ENCODE measurements at regions not wholly inside any gene's neighbourhood (a gene's known extent, or its start where the extent isn't known, plus 50 kb on each side); places are given as distances from the start of the nearest gene placed in this dataset.
"Not testable (repeated sequence)": the region's sequence is repeated elsewhere in the genome, so short reads cannot be mapped to it uniquely, and the experiment has no call there.

GRCh38 chr11:91591021-91591420 is 633.6 kb upstream of the FAT3 start:
- DNase-seq, result no peak

- no peak for DNase-seq
These were observed 637.5 kb upstream of the FAT3 start for GRCh38 chr11:91587131-91587530.

- DNase-seq, result no peak
These were observed 639.4 kb upstream of the FAT3 start for GRCh38 chr11:91585035-91585801.

GRCh38 chr11:91563176-91563575 is 661.4 kb upstream of the FAT3 start:
- no peak for DNase-seq

- DNase-seq, result no peak
These were observed 664.2 kb upstream of the FAT3 start for GRCh38 chr11:91560434-91560833.

- no peak for DNase-seq
These were observed 686.6 kb upstream of the FAT3 start for GRCh38 chr11:91538065-91538464.

- no peak for DNase-seq
These were observed 688.3 kb upstream of the FAT3 start for GRCh38 chr11:91536366-91536765.

GRCh38 chr11:91528965-91529364 is 695.7 kb upstream of the FAT3 start:
- DNase-seq, result no peak

GRCh38 chr11:91527380-91528030 is 697.1 kb upstream of the FAT3 start:
- no peak for DNase-seq

- no peak for DNase-seq
These were observed 710.9 kb upstream of the FAT3 start for GRCh38 chr11:91513734-91514133.

GRCh38 chr11:91497847-91498246 is 726.8 kb upstream of the FAT3 start:
- DNase-seq, result no peak

GRCh38 chr11:91495837-91496236 is 728.8 kb upstream of the FAT3 start:
- DNase-seq, result no peak

GRCh38 chr11:91489989-91490388 is 734.6 kb upstream of the FAT3 start:
- no peak for DNase-seq

- DNase-seq, result not testable (repeated sequence)
These were observed 740.7 kb upstream of the FAT3 start for GRCh38 chr11:91483956-91484355.

- not testable (repeated sequence) for DNase-seq
These were observed 742.7 kb upstream of the FAT3 start for GRCh38 chr11:91481875-91482274.

GRCh38 chr11:91470656-91471055 is 754.0 kb upstream of the FAT3 start:
- no peak for DNase-seq

- no peak for DNase-seq
These were observed 764.8 kb upstream of the FAT3 start for GRCh38 chr11:91459840-91460239.

GRCh38 chr11:91446267-91446666 is 778.4 kb upstream of the FAT3 start:
- no peak for DNase-seq

- no peak for DNase-seq
These were observed 788.8 kb upstream of the FAT3 start for GRCh38 chr11:91435694-91436395.

GRCh38 chr11:91433284-91434010 is 791.2 kb upstream of the FAT3 start:
- no peak for DNase-seq

GRCh38 chr11:91421641-91422040 is 803.0 kb upstream of the FAT3 start:
- no peak for DNase-seq

- DNase-seq, result no peak
These were observed 816.8 kb upstream of the FAT3 start for GRCh38 chr11:91407842-91408241.

- no peak for DNase-seq
These were observed 818.6 kb upstream of the FAT3 start for GRCh38 chr11:91406009-91406408.
